ENCODE measurements at regions not wholly inside any gene's neighbourhood (a gene's known extent, or its start where the extent isn't known, plus 50 kb on each side); places are given as distances from the start of the nearest gene placed in this dataset.
A peak's percentile ranks its signal among the peaks of the same experiment; 100 is the strongest.

- no peak for DNase-seq (ENCODE audit: low read depth)
- TF ChIP-seq, protein P1, sequence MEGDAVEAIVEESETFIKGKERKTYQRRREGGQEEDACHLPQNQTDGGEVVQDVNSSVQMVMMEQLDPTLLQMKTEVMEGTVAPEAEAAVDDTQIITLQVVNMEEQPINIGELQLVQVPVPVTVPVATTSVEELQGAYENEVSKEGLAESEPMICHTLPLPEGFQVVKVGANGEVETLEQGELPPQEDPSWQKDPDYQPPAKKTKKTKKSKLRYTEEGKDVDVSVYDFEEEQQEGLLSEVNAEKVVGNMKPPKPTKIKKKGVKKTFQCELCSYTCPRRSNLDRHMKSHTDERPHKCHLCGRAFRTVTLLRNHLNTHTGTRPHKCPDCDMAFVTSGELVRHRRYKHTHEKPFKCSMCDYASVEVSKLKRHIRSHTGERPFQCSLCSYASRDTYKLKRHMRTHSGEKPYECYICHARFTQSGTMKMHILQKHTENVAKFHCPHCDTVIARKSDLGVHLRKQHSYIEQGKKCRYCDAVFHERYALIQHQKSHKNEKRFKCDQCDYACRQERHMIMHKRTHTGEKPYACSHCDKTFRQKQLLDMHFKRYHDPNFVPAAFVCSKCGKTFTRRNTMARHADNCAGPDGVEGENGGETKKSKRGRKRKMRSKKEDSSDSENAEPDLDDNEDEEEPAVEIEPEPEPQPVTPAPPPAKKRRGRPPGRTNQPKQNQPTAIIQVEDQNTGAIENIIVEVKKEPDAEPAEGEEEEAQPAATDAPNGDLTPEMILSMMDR (IDR thresholded peaks at IDR 0.05; ENCODE audit: insufficient read depth, low read depth, low read length), result no peak
- H3K4me3 ChIP-seq (ENCODE audit: low read depth, low read length), result no peak overlapping the region
Observed at GRCh38 chr11:130804306-130805076, 111.8 kb downstream of the SNX19 start.

- H3K4me3 ChIP-seq (ENCODE audit: low read depth, low read length), result no peak overlapping the region
- TF ChIP-seq, protein P1 (IDR thresholded peaks at IDR 0.05; ENCODE audit: insufficient read depth, low read depth, low read length), result no peak
- DNase-seq (ENCODE audit: low read depth), result no peak
Observed at GRCh38 chr11:130806746-130807145, 109.5 kb downstream of the SNX19 start.

GRCh38 chr11:130808541-130808940 is 107.7 kb downstream of the SNX19 start:
- TF ChIP-seq, protein P1 (IDR thresholded peaks at IDR 0.05; ENCODE audit: insufficient read depth, low read depth, low read length), result no peak

GRCh38 chr11:130813196-130813595 is 103.1 kb downstream of the SNX19 start:
- TF ChIP-seq, protein P1 (IDR thresholded peaks at IDR 0.05; ENCODE audit: insufficient read depth, low read depth, low read length), result no peak
- no peak overlapping the region for H3K4me3 ChIP-seq (ENCODE audit: low read depth, low read length)
- no peak for DNase-seq (ENCODE audit: low read depth)

More at GRCh38 chr11:130808541-130808940, 107.7 kb downstream of the SNX19 start:
- DNase-seq (ENCODE audit: low read depth), result peak; percentile 55
- H3K4me3 ChIP-seq (ENCODE audit: low read depth, low read length), result no peak overlapping the region

DNA sequence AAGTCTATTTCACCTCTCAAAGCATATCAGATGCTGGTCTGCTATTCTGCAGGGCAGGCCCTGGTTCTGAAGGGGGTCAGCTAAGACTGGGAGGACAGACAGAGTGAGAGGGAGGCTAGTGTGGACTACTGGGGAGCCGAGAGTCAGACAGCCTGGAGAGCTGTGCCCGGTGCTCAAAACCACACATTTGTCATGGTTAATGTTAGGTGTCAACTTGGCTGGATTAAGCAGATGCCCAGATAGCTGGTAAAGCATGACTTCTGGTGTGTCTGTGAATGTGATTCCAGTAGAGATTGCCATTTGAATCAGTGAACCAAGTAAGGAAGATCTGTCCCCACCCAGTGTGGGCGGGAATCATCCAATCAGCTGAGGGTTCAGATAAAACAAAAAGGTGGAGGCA is 102.6 kb downstream of the SNX19 start:
- no peak for DNase-seq (ENCODE audit: low read depth)
- no peak overlapping the region for H3K4me3 ChIP-seq (ENCODE audit: low read depth, low read length)
- TF ChIP-seq, protein P1 (IDR thresholded peaks at IDR 0.05; ENCODE audit: insufficient read depth, low read depth, low read length), result no peak

GRCh38 chr11:130814440-130815096 is 101.7 kb downstream of the SNX19 start:
- TF ChIP-seq, protein P1 (IDR thresholded peaks at IDR 0.05; ENCODE audit: insufficient read depth, low read depth, low read length), result no peak
- DNase-seq (ENCODE audit: low read depth), result peak; percentile 82
- H3K4me3 ChIP-seq (ENCODE audit: low read depth, low read length), result no peak overlapping the region
